ENCODE measurements at regions not wholly inside any gene's neighbourhood (a gene's known extent, or its start where the extent isn't known, plus 50 kb on each side); places are given as distances from the start of the nearest gene placed in this dataset.
"Not testable (repeated sequence)": the region's sequence is repeated elsewhere in the genome, so short reads cannot be mapped to it uniquely, and the experiment has no call there.

- POLR2A ChIA-PET, result no interaction called here
- Histone ChIP-seq H3K4me1 (no peaks in the 10 kb centered on the region), H3K36me3 (ENCODE audit: control insufficient read depth, insufficient read depth, low read length) (no peaks in the 10 kb centered on the region), H3K9me3 (no peaks in the 10 kb centered on the region), H3K27me3 (replicated peaks; ENCODE audit: control insufficient read depth, insufficient read depth, low read length) (no peaks in the 10 kb centered on the region), H3K4me3 (ENCODE audit: low read depth, low read length) (no peak overlapping the region)
- CTCF ChIA-PET, result no interaction called here
- intact Hi-C loops (cut with micrococcal nuclease; ENCODE audit: unreplicated experiment), result no loop called here
- BruUV-seq (replicated peaks), result no TSS peak
- no peak for DNase-seq
- no peak overlapping the region for H3K27ac Mint-ChIP-seq (ENCODE audit: unreplicated experiment)
- H3K4me3 Mint-ChIP-seq (ENCODE audit: unreplicated experiment), result no peak overlapping the region
- H3K9me3 Mint-ChIP-seq (ENCODE audit: unreplicated experiment), result peaks cover 50% of the 10 kb centered on the region
- no peaks in the 10 kb centered on the region for H3K27me3 Mint-ChIP-seq (ENCODE audit: insufficient read depth, unreplicated experiment)
- no peaks in the 10 kb centered on the region for H3K4me1 Mint-ChIP-seq (ENCODE audit: low read depth, unreplicated experiment)
- TF ChIP-seq, protein P1, sequence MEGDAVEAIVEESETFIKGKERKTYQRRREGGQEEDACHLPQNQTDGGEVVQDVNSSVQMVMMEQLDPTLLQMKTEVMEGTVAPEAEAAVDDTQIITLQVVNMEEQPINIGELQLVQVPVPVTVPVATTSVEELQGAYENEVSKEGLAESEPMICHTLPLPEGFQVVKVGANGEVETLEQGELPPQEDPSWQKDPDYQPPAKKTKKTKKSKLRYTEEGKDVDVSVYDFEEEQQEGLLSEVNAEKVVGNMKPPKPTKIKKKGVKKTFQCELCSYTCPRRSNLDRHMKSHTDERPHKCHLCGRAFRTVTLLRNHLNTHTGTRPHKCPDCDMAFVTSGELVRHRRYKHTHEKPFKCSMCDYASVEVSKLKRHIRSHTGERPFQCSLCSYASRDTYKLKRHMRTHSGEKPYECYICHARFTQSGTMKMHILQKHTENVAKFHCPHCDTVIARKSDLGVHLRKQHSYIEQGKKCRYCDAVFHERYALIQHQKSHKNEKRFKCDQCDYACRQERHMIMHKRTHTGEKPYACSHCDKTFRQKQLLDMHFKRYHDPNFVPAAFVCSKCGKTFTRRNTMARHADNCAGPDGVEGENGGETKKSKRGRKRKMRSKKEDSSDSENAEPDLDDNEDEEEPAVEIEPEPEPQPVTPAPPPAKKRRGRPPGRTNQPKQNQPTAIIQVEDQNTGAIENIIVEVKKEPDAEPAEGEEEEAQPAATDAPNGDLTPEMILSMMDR (IDR thresholded peaks at IDR 0.05; ENCODE audit: insufficient read depth in 1 of 2, low read depth in 1 of 2, low read length in 1 of 2, severe bottlenecking in 1 of 2, unreplicated experiment in 1 of 2), result no peak
- peaks cover 15% of the 10 kb centered on the region for H3K36me3 Mint-ChIP-seq (ENCODE audit: insufficient read depth, unreplicated experiment)
Observed at GRCh38 chr1:125066385-125066784, 3881.6 kb downstream of the SRGAP2C start.

DNA sequence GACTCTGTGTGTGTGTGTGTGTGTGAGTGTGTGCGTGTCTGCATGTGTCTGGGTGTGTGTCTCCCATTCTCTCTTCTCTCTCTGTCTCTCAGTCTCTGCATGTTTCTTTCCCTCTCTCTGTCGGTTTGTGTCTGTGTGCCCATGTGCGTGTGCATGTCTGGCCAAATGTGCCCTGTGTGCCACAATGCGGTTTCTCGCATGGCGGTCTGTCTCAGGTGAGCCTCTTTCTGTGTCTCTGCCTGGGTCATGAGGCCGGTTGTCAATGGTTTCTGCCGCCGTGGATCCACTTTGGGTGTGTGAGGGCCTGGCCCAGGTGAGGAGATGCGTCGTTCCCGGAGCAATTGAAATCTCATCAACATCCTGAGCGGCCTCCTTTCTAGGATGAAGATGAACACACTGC is 3882.1 kb downstream of the SRGAP2C start:
- H3K9me3 ChIP-seq; BruUV-seq (replicated peaks); H3K36me3 ChIP-seq (ENCODE audit: control insufficient read depth, insufficient read depth, low read length); H3K4me3 Mint-ChIP-seq (ENCODE audit: unreplicated experiment); DNase-seq; POLR2A ChIA-PET; H3K4me3 ChIP-seq (ENCODE audit: low read depth, low read length); H3K4me1 Mint-ChIP-seq (ENCODE audit: low read depth, unreplicated experiment); H3K4me1 ChIP-seq; H3K27me3 Mint-ChIP-seq (ENCODE audit: insufficient read depth, unreplicated experiment); CTCF ChIA-PET; intact Hi-C loops (cut with micrococcal nuclease; ENCODE audit: unreplicated experiment); H3K27me3 ChIP-seq (replicated peaks; ENCODE audit: control insufficient read depth, insufficient read depth, low read length); H3K27ac Mint-ChIP-seq (ENCODE audit: unreplicated experiment): not testable (repeated sequence)
- H3K36me3 Mint-ChIP-seq (ENCODE audit: insufficient read depth, unreplicated experiment), result peaks cover 15% of the 10 kb centered on the region
- H3K9me3 Mint-ChIP-seq (ENCODE audit: unreplicated experiment), result peaks cover 54% of the 10 kb centered on the region

GRCh38 chr1:125080077-125080476 is 3895.3 kb downstream of the SRGAP2C start:
- intact Hi-C loops (cut with micrococcal nuclease; ENCODE audit: unreplicated experiment), result no loop called here
- H3K9me3 ChIP-seq, result no peaks in the 10 kb centered on the region; the same call in 1 of the 2 replicates

More at GRCh38 chr1:125080077-125080476, 3895.3 kb downstream of the SRGAP2C start:
- H3K4me3 ChIP-seq (ENCODE audit: low read depth, low read length), result no peak overlapping the region
- no TSS peak for BruUV-seq (replicated peaks)
- Mint-ChIP-seq H3K4me3 (ENCODE audit: unreplicated experiment) (no peak overlapping the region), H3K36me3 (ENCODE audit: insufficient read depth, unreplicated experiment) (peaks cover 11% of the 10 kb centered on the region), H3K9me3 (ENCODE audit: unreplicated experiment) (peaks cover 60% of the 10 kb centered on the region), H3K4me1 (ENCODE audit: low read depth, unreplicated experiment) (no peaks in the 10 kb centered on the region), H3K27me3 (ENCODE audit: insufficient read depth, unreplicated experiment) (no peaks in the 10 kb centered on the region), H3K27ac (ENCODE audit: unreplicated experiment) (no peak overlapping the region)
- H3K36me3 ChIP-seq (ENCODE audit: control insufficient read depth, insufficient read depth, low read length), result no peaks in the 10 kb centered on the region
- TF ChIP-seq, protein P1 (IDR thresholded peaks at IDR 0.05; ENCODE audit: insufficient read depth in 1 of 2, low read depth in 1 of 2, low read length in 1 of 2, severe bottlenecking in 1 of 2, unreplicated experiment in 1 of 2), result no peak
- H3K4me1 ChIP-seq, result no peaks in the 10 kb centered on the region
- no peak for DNase-seq
- CTCF ChIA-PET, result no interaction called here
- H3K27me3 ChIP-seq (replicated peaks; ENCODE audit: control insufficient read depth, insufficient read depth, low read length), result no peaks in the 10 kb centered on the region
- POLR2A ChIA-PET, result no interaction called here

Data from Caco-2 (cell line).